ENCODE measurements at regions not wholly inside any gene's neighbourhood (a gene's known extent, or its start where the extent isn't known, plus 50 kb on each side); places are given as distances from the start of the nearest gene placed in this dataset.
"Not testable (repeated sequence)": the region's sequence is repeated elsewhere in the genome, so short reads cannot be mapped to it uniquely, and the experiment has no call there.

DNA sequence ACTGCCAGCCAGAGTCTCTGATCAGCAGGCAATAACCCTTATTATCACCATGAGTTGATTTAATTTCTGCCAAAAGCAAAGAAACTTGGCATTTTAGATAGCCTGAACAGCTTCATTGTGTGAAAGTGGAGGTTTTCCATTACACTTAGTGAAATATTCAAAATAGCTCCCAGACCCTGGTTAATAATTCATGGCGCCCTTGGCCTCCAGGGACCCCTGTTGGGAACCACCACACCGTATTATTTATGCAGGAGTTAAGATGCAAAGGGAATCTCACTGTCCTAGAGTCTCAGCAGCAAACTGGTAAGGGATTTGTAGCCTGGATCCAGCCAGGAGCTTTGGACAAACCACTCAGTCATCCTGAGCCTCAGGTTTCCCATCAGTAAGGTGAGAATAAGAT, 110.0 kb upstream of the PABPC3 start:
- H3K36me3 ChIP-seq (ENCODE audit: control insufficient read depth in 1 of 2, insufficient read depth in 2 of 2, low read length in 1 of 2) = no peaks in the 10 kb centered on the region
- H3K27me3 ChIP-seq (ENCODE audit: control insufficient read depth in 1 of 2, insufficient read depth in 2 of 2, low read length in 1 of 2) = no peaks in the 10 kb centered on the region
- H3K27ac ChIP-seq (ENCODE audit: low read depth in 1 of 2, low read length in 2 of 2) = no peak overlapping the region
- no peaks in the 10 kb centered on the region for H3K4me1 ChIP-seq (ENCODE audit: control insufficient read depth in 1 of 2, insufficient read depth in 2 of 2, low read length in 2 of 2)
- WGBS, 2 donors = 45 to 50% methylated on average over 2 of the region's 2 CpGs
- no peaks in the 10 kb centered on the region for H3K9me3 ChIP-seq (ENCODE audit: control insufficient read depth, low read length)
- no peak for ATAC-seq (ENCODE audit: low FRiP score)
- DNase-seq = no peak
- H3K4me3 ChIP-seq (ENCODE audit: low read length in 2 of 2) = no peak overlapping the region
- intact Hi-C loops (cut with DNase I) = no loop called here

DNA sequence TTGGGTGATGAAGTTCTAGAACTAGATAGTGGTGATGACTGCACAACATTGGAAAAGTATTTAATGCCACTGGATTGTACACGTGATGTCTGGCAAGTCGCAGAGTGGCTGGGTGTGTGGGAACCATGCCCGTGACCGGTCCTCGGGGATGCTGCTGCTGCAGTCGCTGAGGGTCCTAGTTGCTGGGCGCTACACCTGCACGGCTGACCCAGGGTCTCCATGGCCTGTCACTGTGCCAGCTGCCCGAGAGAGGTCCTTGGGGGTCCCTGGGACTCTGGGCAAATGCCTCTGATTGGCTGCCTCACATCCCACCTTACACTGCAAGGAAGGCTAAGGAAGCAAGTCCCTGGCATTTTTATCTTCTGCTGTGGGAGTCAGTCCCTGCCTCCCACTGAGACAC, 109.1 kb upstream of the PABPC3 start:
- ATAC-seq (ENCODE audit: low FRiP score) (no peak), DNase-seq (no peak)
- no peak overlapping the region for H3K4me3 ChIP-seq (ENCODE audit: low read length in 2 of 2)
- H3K9me3 ChIP-seq (ENCODE audit: control insufficient read depth, low read length) = no peaks in the 10 kb centered on the region
- H3K4me1 ChIP-seq (ENCODE audit: control insufficient read depth in 1 of 2, insufficient read depth in 2 of 2, low read length in 2 of 2) = no peaks in the 10 kb centered on the region
- no peaks in the 10 kb centered on the region for H3K27me3 ChIP-seq (ENCODE audit: control insufficient read depth in 1 of 2, insufficient read depth in 2 of 2, low read length in 1 of 2)
- 84 to 89% methylated on average over 9 of the region's 9 CpGs for WGBS, 2 donors
- intact Hi-C loops (cut with DNase I) = no loop called here
- no peak overlapping the region for H3K27ac ChIP-seq (ENCODE audit: low read depth in 1 of 2, low read length in 2 of 2)
- H3K36me3 ChIP-seq (ENCODE audit: control insufficient read depth in 1 of 2, insufficient read depth in 2 of 2, low read length in 1 of 2) = no peaks in the 10 kb centered on the region

DNA sequence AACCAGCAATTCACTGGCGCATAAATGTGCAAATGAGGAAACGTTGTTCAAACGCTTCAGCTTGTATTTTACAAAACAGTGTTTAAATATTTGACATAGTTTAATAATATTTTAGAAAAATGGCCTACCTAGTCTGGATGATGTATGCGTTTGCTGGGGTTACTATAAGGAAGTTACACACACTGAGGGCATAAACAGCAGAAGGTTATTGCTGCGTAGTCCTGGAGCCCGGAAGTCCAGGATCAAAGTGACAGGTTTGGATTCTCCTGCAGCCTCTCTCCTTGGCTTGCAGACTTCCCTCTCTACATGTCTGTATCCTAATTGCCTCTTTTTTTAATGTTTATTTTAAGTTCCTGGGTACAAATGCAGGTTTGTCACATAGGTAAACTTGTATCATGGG, 106.0 kb upstream of the PABPC3 start:
- H3K27me3 ChIP-seq (ENCODE audit: control insufficient read depth in 1 of 2, insufficient read depth in 2 of 2, low read length in 1 of 2); H3K27ac ChIP-seq (ENCODE audit: low read depth in 1 of 2, low read length in 2 of 2); intact Hi-C loops (cut with DNase I); H3K36me3 ChIP-seq (ENCODE audit: control insufficient read depth in 1 of 2, insufficient read depth in 2 of 2, low read length in 1 of 2); H3K4me3 ChIP-seq (ENCODE audit: low read length in 2 of 2); ATAC-seq (ENCODE audit: low FRiP score); H3K9me3 ChIP-seq (ENCODE audit: control insufficient read depth, low read length); H3K4me1 ChIP-seq (ENCODE audit: control insufficient read depth in 1 of 2, insufficient read depth in 2 of 2, low read length in 2 of 2); DNase-seq: not testable (repeated sequence)
- WGBS, 2 donors = 52 to 58% methylated on average over 6 of the region's 6 CpGs

DNA sequence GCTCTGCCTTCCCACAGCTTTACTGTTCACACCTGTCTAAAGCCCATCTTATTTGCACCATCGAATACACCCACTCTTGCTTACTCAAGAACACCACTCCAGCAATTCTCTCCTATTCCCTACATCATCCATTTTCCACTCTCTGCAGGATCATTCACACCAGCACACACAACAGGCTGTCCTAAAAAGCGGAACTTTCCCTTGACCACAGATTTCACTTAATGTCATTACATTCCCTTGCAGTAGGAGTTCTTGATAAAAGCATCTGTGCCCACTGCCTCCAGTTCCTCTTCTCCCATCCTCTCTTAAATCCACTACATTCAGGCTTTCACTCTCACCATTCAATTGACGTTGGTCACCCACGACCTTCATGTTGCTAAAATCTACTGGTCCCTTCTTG, 103.0 kb upstream of the PABPC3 start:
- ATAC-seq (ENCODE audit: low FRiP score); intact Hi-C loops (cut with DNase I); DNase-seq; H3K9me3 ChIP-seq (ENCODE audit: control insufficient read depth, low read length); H3K4me1 ChIP-seq (ENCODE audit: control insufficient read depth in 1 of 2, insufficient read depth in 2 of 2, low read length in 2 of 2); H3K27me3 ChIP-seq (ENCODE audit: control insufficient read depth in 1 of 2, insufficient read depth in 2 of 2, low read length in 1 of 2); H3K4me3 ChIP-seq (ENCODE audit: low read length in 2 of 2); H3K27ac ChIP-seq (ENCODE audit: low read depth in 1 of 2, low read length in 2 of 2); H3K36me3 ChIP-seq (ENCODE audit: control insufficient read depth in 1 of 2, insufficient read depth in 2 of 2, low read length in 1 of 2): not testable (repeated sequence)
- 86 to 89% methylated on average over 4 of the region's 4 CpGs for WGBS, 2 donors

DNA sequence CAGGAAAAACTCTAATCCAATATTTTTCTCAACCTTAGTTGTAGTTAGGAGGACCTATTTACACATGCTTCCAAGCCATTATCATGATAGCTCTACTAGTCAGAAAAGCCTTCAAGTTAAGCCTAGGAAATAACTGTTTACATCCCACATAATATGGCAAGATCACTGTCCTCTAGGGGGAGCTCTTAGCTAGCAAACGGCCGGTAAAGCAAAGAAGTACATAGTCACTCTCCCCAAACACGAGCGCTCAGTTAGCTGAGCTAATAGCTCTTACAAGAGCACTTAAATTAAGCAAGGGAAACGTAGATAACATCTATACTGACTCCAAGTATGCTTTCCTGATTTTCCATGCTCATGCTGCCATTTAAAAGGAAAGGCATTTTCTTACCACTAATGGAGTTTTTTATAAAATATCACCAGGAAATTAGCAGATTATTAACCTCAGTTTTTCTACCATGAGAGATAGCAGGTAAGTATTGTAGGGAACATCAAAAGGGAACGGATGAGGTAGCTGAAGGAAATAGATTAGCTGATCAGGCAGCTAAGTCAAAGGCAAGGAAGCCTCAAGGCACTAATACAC, 100.6 kb upstream of the PABPC3 start:
- DNase-seq (peak in 1 of 2 donors; percentile 63), ATAC-seq (ENCODE audit: low FRiP score) (peak; percentile 72)
- 8 to 10% methylated on average over 6 of the region's 6 CpGs for WGBS, 2 donors
- intact Hi-C loops (cut with DNase I) = no loop called here
- H3K36me3 ChIP-seq (ENCODE audit: control insufficient read depth in 1 of 2, insufficient read depth in 2 of 2, low read length in 1 of 2) = no peaks in the 10 kb centered on the region
- no peaks in the 10 kb centered on the region for H3K27me3 ChIP-seq (ENCODE audit: control insufficient read depth in 1 of 2, insufficient read depth in 2 of 2, low read length in 1 of 2)
- H3K4me1 ChIP-seq (ENCODE audit: control insufficient read depth in 1 of 2, insufficient read depth in 2 of 2, low read length in 2 of 2) = no peaks in the 10 kb centered on the region
- no peaks in the 10 kb centered on the region for H3K9me3 ChIP-seq (ENCODE audit: control insufficient read depth, low read length)
- no peak overlapping the region for H3K4me3 ChIP-seq (ENCODE audit: low read length in 2 of 2)
- H3K27ac ChIP-seq (ENCODE audit: low read depth in 1 of 2, low read length in 2 of 2) = no peak overlapping the region

DNA sequence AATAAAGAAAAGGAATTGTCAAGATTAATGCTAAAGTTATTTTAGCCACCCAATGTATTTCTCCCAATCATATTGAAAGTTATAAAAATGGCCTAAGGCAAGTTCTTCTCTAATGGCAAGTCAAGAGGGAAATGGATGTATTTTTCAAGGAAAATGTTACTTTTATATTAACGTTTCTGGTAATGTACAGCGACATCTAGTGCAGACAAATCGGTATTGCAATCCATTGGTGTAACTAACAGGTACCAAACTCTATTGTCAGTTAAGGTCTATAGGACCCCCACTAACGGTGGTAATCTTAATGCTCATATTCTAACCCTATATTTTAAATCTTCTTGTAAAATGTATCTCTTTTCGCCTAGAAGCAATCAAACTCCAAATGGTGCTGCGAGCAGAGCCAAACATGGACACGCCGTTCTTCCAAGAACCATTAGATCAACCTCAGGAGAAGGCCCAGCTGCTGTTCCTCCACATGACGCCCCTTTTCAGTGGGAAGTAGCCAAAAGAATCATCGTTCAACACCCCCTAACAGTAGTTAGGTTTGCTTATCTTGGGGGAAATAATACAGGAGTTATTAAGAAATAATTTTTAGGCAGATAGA, 98.5 kb upstream of the PABPC3 start:
- Histone ChIP-seq H3K27ac (ENCODE audit: low read depth in 1 of 2, low read length in 2 of 2) (no peak overlapping the region), H3K9me3 (ENCODE audit: control insufficient read depth, low read length) (no peaks in the 10 kb centered on the region), H3K36me3 (ENCODE audit: control insufficient read depth in 1 of 2, insufficient read depth in 2 of 2, low read length in 1 of 2) (no peaks in the 10 kb centered on the region), H3K27me3 (ENCODE audit: control insufficient read depth in 1 of 2, insufficient read depth in 2 of 2, low read length in 1 of 2) (no peaks in the 10 kb centered on the region), H3K4me3 (ENCODE audit: low read length in 2 of 2) (no peak overlapping the region), H3K4me1 (ENCODE audit: control insufficient read depth in 1 of 2, insufficient read depth in 2 of 2, low read length in 2 of 2) (no peaks in the 10 kb centered on the region)
- 34 to 37% methylated on average over 10 of the region's 10 CpGs for WGBS, 2 donors
- DNase-seq = no peak
- ATAC-seq (ENCODE audit: low FRiP score) = no peak
- intact Hi-C loops (cut with DNase I) = no loop called here

DNA sequence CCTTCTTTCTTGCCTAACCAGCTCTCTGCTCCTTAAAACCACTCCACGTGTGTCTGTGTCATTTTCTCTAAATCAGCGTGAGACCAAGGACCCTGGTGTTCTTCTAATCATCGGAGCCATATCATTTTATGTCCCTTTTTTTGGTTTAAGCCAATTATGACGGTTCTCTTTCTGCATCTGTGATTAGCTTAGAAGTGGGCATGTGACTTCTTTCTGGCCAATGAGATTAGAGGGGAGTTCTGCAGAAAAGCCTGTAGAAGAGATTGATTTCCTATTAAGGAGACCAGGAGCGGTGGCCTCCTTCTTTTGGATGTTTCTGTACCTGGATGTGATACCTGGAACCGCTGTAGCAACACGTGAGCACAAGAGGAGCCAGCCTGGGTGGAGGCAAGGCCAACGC, 97.5 kb upstream of the PABPC3 start:
- ATAC-seq (ENCODE audit: low FRiP score) = no peak
- WGBS, 2 donors = 86% methylated on average over 8 of the region's 8 CpGs
- no peak for DNase-seq
- no peaks in the 10 kb centered on the region for H3K27me3 ChIP-seq (ENCODE audit: control insufficient read depth in 1 of 2, insufficient read depth in 2 of 2, low read length in 1 of 2)
- H3K27ac ChIP-seq (ENCODE audit: low read depth in 1 of 2, low read length in 2 of 2) = no peak overlapping the region
- no peaks in the 10 kb centered on the region for H3K36me3 ChIP-seq (ENCODE audit: control insufficient read depth in 1 of 2, insufficient read depth in 2 of 2, low read length in 1 of 2)
- intact Hi-C loops (cut with DNase I) = no loop called here
- no peaks in the 10 kb centered on the region for H3K9me3 ChIP-seq (ENCODE audit: control insufficient read depth, low read length)
- H3K4me3 ChIP-seq (ENCODE audit: low read length in 2 of 2) = no peak overlapping the region
- H3K4me1 ChIP-seq (ENCODE audit: control insufficient read depth in 1 of 2, insufficient read depth in 2 of 2, low read length in 2 of 2) = no peaks in the 10 kb centered on the region

DNA sequence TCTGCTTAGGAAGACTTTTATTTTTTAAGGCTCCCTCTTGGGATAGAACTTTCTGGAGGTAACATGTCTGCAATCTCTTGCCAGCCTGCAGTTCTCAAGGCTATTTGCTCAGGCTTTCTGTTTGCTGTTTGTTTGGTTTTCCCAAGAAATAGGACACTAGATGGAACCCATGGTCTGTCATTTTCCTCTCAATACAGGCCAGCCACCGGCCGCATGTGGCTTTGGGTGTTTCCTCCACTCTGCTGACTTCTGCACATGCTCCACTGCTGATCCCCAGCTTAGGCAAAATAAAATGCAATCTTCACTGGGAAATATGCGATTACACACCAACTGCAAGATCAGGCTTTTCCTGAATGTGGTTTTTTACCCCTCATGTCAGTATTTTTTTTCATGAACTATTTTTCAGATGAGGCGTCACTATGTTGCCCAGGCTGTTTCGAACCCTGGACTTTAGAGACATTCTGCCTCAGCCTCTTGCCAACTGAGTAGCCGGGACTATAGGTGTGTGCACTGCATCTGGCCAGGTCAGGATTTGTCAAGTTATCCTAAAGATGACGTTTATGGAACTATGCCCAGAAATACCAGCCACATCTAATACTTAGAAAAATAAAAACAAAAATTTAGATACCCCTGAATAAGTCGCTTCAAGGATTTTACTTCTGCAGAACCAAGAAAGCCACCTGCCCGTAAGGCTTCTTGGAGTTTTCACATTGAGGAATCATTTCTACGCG, 94.3 kb upstream of the PABPC3 start:
- Histone ChIP-seq H3K4me1 (ENCODE audit: control insufficient read depth in 1 of 2, insufficient read depth in 2 of 2, low read length in 2 of 2) (no peaks in the 10 kb centered on the region), H3K27ac (ENCODE audit: low read depth in 1 of 2, low read length in 2 of 2) (no peak overlapping the region), H3K4me3 (ENCODE audit: low read length in 2 of 2) (no peak overlapping the region), H3K27me3 (ENCODE audit: control insufficient read depth in 1 of 2, insufficient read depth in 2 of 2, low read length in 1 of 2) (no peaks in the 10 kb centered on the region), H3K9me3 (ENCODE audit: control insufficient read depth, low read length) (no peaks in the 10 kb centered on the region), H3K36me3 (ENCODE audit: control insufficient read depth in 1 of 2, insufficient read depth in 2 of 2, low read length in 1 of 2) (no peaks in the 10 kb centered on the region)
- ATAC-seq (ENCODE audit: low FRiP score) (no peak), DNase-seq (no peak)
- intact Hi-C loops (cut with DNase I) = loop anchor here in 1 of 2 donors (5.0 to 10.0 kb wide), 2 partner anchors 36 to 113 kb away; no protein-coding TSS in a partner anchor
- 62 to 66% methylated on average over 11 of the region's 11 CpGs for whole genome bisulfite sequencing, 2 donors

DNA sequence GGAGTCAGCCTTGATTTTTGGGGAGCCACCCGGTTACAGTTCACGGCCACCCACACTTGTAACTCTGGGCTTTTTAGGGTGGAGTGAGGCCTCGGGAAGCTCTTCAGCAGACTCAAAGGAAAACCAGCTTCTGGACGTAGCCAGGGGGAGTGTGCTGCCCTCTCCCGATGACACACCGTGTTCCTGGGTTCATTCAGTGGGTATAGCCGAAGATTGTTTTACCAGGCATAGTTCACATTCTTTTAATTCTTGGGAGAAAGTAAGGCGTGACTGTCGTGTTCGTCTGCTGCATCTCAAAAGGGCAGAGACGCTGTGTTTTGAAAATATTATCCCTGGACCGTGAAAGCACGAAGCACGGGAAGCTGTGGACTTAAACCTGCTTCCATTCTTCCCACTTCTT, 93.6 kb upstream of the PABPC3 start:
- DNase-seq; H3K9me3 ChIP-seq (ENCODE audit: control insufficient read depth, low read length); H3K36me3 ChIP-seq (ENCODE audit: control insufficient read depth in 1 of 2, insufficient read depth in 2 of 2, low read length in 1 of 2); H3K27ac ChIP-seq (ENCODE audit: low read depth in 1 of 2, low read length in 2 of 2); H3K4me3 ChIP-seq (ENCODE audit: low read length in 2 of 2); H3K4me1 ChIP-seq (ENCODE audit: control insufficient read depth in 1 of 2, insufficient read depth in 2 of 2, low read length in 2 of 2); H3K27me3 ChIP-seq (ENCODE audit: control insufficient read depth in 1 of 2, insufficient read depth in 2 of 2, low read length in 1 of 2); ATAC-seq (ENCODE audit: low FRiP score): not testable (repeated sequence)
- intact Hi-C loops (cut with DNase I) = loop anchor here in 1 of 2 donors (5.0 to 10.0 kb wide), 2 partner anchors 35 to 112 kb away; no protein-coding TSS in a partner anchor
- 6 to 8% methylated on average over 14 of the region's 14 CpGs for WGBS, 2 donors

Measured in aorta (tissue), 5 donors.